HG03066 (cell line): ENCODE measurements at regions not wholly inside any gene's neighbourhood (a gene's known extent, or its start where the extent isn't known, plus 50 kb on each side); places are given as distances from the start of the nearest gene placed in this dataset.

Experiments used
- ATAC-seq: cut with Tn5 transposase; IDR thresholded peaks from one replicate; pipeline ENCODE4 v1.9.1; 2021; ENCODE audit warnings: low read depth; ENCODE audit not compliant: unreplicated experiment

- ATAC-seq = no peak
Observed at GRCh38 chr4:134298313-134298712, 96.7 kb upstream of the PABPC4L start.

- ATAC-seq = no peak
Observed at GRCh38 chr4:134297765-134298164, 96.2 kb upstream of the PABPC4L start.

- no peak for ATAC-seq
Observed at GRCh38 chr4:134282680-134283079, 81.1 kb upstream of the PABPC4L start.

- no peak for ATAC-seq
Observed at GRCh38 chr4:134278675-134279074, 77.1 kb upstream of the PABPC4L start.

GRCh38 chr4:134276476-134276875 is 74.9 kb upstream of the PABPC4L start:
- ATAC-seq = no peak

GRCh38 chr4:134260126-134260525 is 58.5 kb upstream of the PABPC4L start:
- ATAC-seq = no peak
